Endothelial cell (in vitro differentiated cells): ENCODE measurements at regions not wholly inside any gene's neighbourhood (a gene's known extent, or its start where the extent isn't known, plus 50 kb on each side); places are given as distances from the start of the nearest gene placed in this dataset.

Experiments used
- DNase-seq: peaks from one replicate; pipeline ENCODE4 v3.0.0; 2021; ENCODE audit warnings: low spot score
- H3K27ac Mint-ChIP-seq: one replicate; pipeline ENCODE4 v1.8.0; 2021; ENCODE audit warnings: mixed read lengths, inconsistent platforms; ENCODE audit not compliant: unreplicated experiment
- H3K27me3 Mint-ChIP-seq: one replicate; pipeline ENCODE4 v1.8.0; 2021; ENCODE audit warnings: mild to moderate bottlenecking, moderate library complexity, mixed read lengths, inconsistent platforms; ENCODE audit not compliant: unreplicated experiment
- H3K36me3 Mint-ChIP-seq: one replicate; pipeline ENCODE4 v1.8.0; 2021; ENCODE audit warnings: mild to moderate bottlenecking, low read depth, mixed read lengths, inconsistent platforms; ENCODE audit not compliant: unreplicated experiment
- H3K4me1 Mint-ChIP-seq: one replicate; pipeline ENCODE4 v1.8.0; 2021; ENCODE audit warnings: mild to moderate bottlenecking, mixed read lengths, inconsistent platforms; ENCODE audit not compliant: unreplicated experiment
- H3K4me3 Mint-ChIP-seq: one replicate; pipeline ENCODE4 v1.8.0; 2021; ENCODE audit warnings: mild to moderate bottlenecking, mixed read lengths, inconsistent platforms; ENCODE audit not compliant: unreplicated experiment
- H3K9me3 Mint-ChIP-seq: one replicate; pipeline ENCODE4 v1.8.0; 2021; ENCODE audit warnings: mixed read lengths, inconsistent platforms; ENCODE audit not compliant: unreplicated experiment
- TF ChIP-seq, protein P1 (sequence below): fragments of 200-600 bp; sonication (generic); IDR thresholded peaks from one replicate; pipeline ENCODE4 v1.5.0; 2021; ENCODE audit warnings: antibody characterized with exemption; ENCODE audit not compliant: unreplicated experiment

DNA sequence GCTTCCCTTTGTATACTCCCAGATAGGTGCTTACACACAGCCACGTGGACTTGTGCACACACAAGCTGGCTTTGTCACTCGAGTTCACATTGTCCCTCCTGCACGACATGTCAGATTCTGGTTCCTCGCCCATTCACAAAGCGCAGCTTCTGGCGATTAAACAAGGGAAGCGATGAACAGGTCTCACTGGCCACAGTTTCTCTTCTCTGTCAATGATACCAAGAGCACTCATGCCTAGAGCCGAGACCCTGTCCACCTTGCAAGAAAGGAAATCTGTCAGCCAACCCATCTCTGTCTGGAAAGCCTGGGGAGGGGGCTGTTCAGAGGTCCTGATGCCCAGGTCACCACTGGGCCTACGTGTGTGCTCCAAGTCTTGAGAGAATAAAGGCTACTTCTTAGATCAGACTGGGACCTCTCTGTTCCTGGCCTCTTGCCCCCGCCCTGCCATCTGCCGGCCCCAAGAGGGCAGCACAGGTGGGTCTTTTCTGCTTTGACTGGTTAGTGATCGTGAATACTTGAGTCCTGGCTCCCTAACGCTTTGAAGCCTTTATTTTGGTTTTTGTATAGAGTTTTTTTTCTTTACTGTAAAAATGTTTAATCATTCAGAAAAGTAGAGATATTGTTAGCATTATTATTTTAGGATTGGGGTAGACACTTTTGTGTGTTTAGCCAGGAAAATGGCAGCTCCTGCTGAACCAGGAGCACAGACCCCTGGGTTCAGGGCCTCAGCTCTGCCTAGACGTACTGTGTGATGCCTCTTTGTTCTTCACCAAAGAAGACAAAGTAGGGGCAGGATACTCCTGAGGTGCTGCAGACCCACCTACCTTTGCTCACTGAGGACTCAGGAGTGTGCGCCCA, 104.7 kb downstream of the MRM1 start:
- H3K4me1 Mint-ChIP-seq = no peaks in the 10 kb centered on the region
- H3K9me3 Mint-ChIP-seq = no peaks in the 10 kb centered on the region

DNA sequence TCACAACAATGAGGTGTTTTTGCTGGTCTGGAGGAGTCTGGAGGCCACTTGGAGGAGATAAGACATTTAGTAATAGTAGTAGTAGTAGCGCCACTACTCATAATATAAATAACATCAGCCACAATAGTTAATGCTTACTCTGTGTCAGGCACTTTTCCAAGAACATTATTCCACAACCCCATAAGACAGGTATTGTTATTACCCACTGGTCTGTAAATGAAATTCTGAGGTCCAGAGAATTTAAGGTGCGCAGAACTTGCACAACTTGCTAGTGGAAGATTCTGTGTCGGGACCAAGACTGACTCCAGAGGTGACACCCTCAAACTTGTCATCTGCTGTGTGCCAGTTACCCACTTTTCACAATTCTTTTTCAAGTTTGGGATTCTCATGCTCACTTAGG, 106.5 kb downstream of the MRM1 start:
- H3K27ac Mint-ChIP-seq = no peak overlapping the region
- TF ChIP-seq, protein P1, sequence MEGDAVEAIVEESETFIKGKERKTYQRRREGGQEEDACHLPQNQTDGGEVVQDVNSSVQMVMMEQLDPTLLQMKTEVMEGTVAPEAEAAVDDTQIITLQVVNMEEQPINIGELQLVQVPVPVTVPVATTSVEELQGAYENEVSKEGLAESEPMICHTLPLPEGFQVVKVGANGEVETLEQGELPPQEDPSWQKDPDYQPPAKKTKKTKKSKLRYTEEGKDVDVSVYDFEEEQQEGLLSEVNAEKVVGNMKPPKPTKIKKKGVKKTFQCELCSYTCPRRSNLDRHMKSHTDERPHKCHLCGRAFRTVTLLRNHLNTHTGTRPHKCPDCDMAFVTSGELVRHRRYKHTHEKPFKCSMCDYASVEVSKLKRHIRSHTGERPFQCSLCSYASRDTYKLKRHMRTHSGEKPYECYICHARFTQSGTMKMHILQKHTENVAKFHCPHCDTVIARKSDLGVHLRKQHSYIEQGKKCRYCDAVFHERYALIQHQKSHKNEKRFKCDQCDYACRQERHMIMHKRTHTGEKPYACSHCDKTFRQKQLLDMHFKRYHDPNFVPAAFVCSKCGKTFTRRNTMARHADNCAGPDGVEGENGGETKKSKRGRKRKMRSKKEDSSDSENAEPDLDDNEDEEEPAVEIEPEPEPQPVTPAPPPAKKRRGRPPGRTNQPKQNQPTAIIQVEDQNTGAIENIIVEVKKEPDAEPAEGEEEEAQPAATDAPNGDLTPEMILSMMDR = no peak
- no peak overlapping the region for H3K4me3 Mint-ChIP-seq
- no peaks in the 10 kb centered on the region for H3K4me1 Mint-ChIP-seq
- H3K36me3 Mint-ChIP-seq = no peaks in the 10 kb centered on the region
- H3K9me3 Mint-ChIP-seq = no peaks in the 10 kb centered on the region
- peaks cover 6% of the 10 kb centered on the region for H3K27me3 Mint-ChIP-seq
- DNase-seq = no peak

More for the DNA sequence above, 104.7 kb downstream of the MRM1 start:
- peak; percentile 60 for DNase-seq
- TF ChIP-seq, protein P1 = peak; percentile 64
- Mint-ChIP-seq H3K36me3 (no peaks in the 10 kb centered on the region), H3K27me3 (peaks cover 10% of the 10 kb centered on the region), H3K4me3 (no peak overlapping the region), H3K27ac (no peak overlapping the region)

DNA sequence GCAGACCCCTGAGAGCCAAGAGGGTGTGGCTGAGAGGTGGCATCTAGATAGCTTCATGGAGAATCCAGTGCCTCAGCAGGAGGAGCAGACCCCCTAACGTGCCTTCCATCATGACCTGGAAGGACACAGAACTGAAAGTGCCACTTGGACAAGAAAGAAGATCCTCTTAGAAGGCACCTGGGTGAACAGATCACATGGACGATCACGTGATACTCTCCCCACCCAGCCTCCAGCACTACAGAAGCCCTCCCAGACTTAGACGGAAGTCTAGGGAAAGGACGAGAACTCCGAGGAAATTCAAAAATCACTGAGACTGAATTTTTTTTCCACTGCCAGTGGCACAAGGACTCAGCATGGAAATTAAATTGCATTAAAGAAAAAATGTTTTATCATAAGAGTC, 113.4 kb downstream of the MRM1 start:
- H3K36me3 Mint-ChIP-seq = no peaks in the 10 kb centered on the region
- no peak overlapping the region for H3K27ac Mint-ChIP-seq
- H3K4me1 Mint-ChIP-seq = no peaks in the 10 kb centered on the region
- no peak overlapping the region for H3K4me3 Mint-ChIP-seq
- TF ChIP-seq, protein P1 = no peak
- no peaks in the 10 kb centered on the region for H3K27me3 Mint-ChIP-seq
- H3K9me3 Mint-ChIP-seq = no peaks in the 10 kb centered on the region
- no peak for DNase-seq

DNA sequence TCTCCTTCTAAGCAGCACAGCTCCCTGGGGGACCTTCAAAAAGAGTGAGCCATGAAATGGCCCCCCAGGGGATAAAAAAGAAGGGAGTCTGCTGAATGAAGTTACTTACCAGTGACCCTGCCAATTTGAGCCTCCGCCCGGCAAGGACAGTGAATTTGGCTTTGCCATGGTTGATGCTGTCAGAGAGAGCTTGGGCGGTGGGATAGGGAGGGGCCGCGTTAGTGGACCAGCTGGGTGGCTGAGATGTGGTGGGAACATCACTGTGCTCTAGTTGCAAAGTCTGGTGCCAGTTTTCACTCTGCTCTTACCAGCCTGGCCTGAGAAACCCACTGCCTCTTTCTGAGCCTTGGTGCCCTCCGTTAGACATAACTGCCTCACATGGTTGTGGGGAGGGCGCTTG, 114.6 kb downstream of the MRM1 start:
- H3K9me3 Mint-ChIP-seq = no peaks in the 10 kb centered on the region
- H3K36me3 Mint-ChIP-seq = no peaks in the 10 kb centered on the region
- no peak overlapping the region for H3K27ac Mint-ChIP-seq
- no peaks in the 10 kb centered on the region for H3K27me3 Mint-ChIP-seq
- no peak overlapping the region for H3K4me3 Mint-ChIP-seq
- TF ChIP-seq, protein P1 = no peak
- H3K4me1 Mint-ChIP-seq = no peaks in the 10 kb centered on the region
- DNase-seq = no peak

DNA sequence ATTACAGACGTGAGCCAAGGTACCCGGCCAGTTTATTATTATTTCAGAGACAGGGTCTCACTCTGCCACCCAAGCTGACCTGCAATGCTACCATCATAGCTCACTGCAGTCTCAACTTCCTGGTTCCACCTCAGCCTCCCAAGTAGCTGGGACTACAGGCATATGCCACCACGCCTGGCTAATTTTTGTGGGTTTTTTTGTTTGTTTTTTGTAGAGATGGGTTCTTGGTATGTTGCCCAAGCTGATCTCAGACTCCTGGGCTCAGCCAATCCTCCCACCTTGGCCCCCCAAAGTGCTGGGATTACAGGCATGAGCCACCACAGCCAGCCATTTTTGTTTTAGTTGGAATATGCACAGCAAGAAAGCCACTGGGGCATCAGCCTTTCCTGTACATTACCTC, 115.7 kb downstream of the MRM1 start:
- H3K27ac Mint-ChIP-seq = no peak overlapping the region
- H3K27me3 Mint-ChIP-seq = peaks cover 2% of the 10 kb centered on the region
- no peak overlapping the region for H3K4me3 Mint-ChIP-seq
- H3K9me3 Mint-ChIP-seq = no peaks in the 10 kb centered on the region
- TF ChIP-seq, protein P1 = no peak
- H3K4me1 Mint-ChIP-seq = peaks cover 3% of the 10 kb centered on the region
- H3K36me3 Mint-ChIP-seq = no peaks in the 10 kb centered on the region
- DNase-seq = no peak
